ENCODE measurements at regions not wholly inside any gene's neighbourhood (a gene's known extent, or its start where the extent isn't known, plus 50 kb on each side); places are given as distances from the start of the nearest gene placed in this dataset.

DNA sequence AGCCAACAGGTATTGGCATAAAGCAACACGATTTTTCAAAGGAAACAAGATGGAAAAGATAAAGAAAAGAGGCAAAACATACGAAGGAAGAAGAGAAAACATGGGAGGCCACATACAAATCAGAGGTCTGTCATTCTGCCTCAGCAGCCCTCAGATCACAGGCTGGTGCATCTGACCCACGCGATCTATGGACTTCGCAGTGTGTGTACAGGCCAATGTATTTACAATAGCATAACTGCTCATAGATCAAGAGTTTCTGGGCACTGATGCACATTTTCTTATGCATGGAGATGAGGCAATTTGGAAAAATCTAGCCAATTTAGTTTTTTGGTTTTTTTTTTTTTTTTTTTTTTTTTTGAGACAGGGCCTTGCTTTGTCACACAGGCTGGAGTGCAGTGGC lies 245.4 kb downstream of the DUSP6 start:
- H3K4me3 ChIP-seq, result no peak overlapping the region
- no peaks in the 10 kb centered on the region for H3K9me2 ChIP-seq (replicated peaks; ENCODE audit: insufficient read depth)
- no peaks in the 10 kb centered on the region for H3K79me2 ChIP-seq
- TF ChIP-seq EZH2 (IDR thresholded peaks at IDR 0.05; ENCODE audit: borderline replicate concordance) (no peak), EZH2phosphoT487 (IDR thresholded peaks at IDR 0.05; ENCODE audit: low read depth, severe bottlenecking, unreplicated experiment) (no peak)
- TF ChIP-seq, protein P1, sequence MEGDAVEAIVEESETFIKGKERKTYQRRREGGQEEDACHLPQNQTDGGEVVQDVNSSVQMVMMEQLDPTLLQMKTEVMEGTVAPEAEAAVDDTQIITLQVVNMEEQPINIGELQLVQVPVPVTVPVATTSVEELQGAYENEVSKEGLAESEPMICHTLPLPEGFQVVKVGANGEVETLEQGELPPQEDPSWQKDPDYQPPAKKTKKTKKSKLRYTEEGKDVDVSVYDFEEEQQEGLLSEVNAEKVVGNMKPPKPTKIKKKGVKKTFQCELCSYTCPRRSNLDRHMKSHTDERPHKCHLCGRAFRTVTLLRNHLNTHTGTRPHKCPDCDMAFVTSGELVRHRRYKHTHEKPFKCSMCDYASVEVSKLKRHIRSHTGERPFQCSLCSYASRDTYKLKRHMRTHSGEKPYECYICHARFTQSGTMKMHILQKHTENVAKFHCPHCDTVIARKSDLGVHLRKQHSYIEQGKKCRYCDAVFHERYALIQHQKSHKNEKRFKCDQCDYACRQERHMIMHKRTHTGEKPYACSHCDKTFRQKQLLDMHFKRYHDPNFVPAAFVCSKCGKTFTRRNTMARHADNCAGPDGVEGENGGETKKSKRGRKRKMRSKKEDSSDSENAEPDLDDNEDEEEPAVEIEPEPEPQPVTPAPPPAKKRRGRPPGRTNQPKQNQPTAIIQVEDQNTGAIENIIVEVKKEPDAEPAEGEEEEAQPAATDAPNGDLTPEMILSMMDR (IDR thresholded peaks at IDR 0.05; ENCODE audit: poor library complexity), result no peak
- H3K9me3 ChIP-seq (ENCODE audit: low read depth), result no peaks in the 10 kb centered on the region
- H3K27me3 ChIP-seq, result no peaks in the 10 kb centered on the region
- H3K4me1 ChIP-seq (ENCODE audit: insufficient read depth), result no peaks in the 10 kb centered on the region
- H3K27ac ChIP-seq, result no peak overlapping the region
- H4K20me1 ChIP-seq (ENCODE audit: insufficient read depth, poor library complexity, severe bottlenecking), result no peaks in the 10 kb centered on the region
- H3K36me3 ChIP-seq (replicated peaks; ENCODE audit: insufficient read depth, low read depth), result no peaks in the 10 kb centered on the region
- H3K4me2 ChIP-seq, result no peak overlapping the region
- no peak for DNase-seq (ENCODE audit: low spot score)
- 87% methylated on average over 5 of the region's 5 CpGs for WGBS (ENCODE audit: low lambda C conversion rate, missing lambda C conversion rate)
- H2AFZ ChIP-seq, result no peak overlapping the region

DNA sequence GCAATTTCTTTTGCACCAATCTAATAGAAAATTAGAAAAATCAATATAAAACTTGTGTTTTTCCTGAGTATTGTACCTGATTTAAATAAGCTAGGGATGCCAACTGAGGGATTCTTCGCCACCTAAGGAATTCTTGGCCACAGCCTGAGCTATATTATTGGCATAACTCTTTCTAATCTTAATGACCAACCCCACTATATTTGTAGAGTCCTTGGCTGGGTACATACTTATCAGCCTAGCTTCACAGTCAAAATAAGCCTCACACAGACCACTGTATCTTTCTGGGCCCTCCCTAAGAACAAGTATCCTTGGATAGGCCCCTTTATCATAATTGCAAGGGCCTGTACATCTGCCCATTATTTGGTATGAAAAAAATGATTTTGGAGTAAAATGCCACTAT lies 247.1 kb downstream of the DUSP6 start:
- no peak for DNase-seq (ENCODE audit: low spot score)
- Histone ChIP-seq H3K27ac (no peak overlapping the region), H3K9me2 (replicated peaks; ENCODE audit: insufficient read depth) (no peaks in the 10 kb centered on the region), H3K27me3 (no peaks in the 10 kb centered on the region), H3K36me3 (replicated peaks; ENCODE audit: insufficient read depth, low read depth) (no peaks in the 10 kb centered on the region), H3K4me3 (no peak overlapping the region), H3K9me3 (ENCODE audit: low read depth) (no peaks in the 10 kb centered on the region), H3K4me1 (ENCODE audit: insufficient read depth) (no peaks in the 10 kb centered on the region), H3K4me2 (no peak overlapping the region), H3K79me2 (no peaks in the 10 kb centered on the region), H2AFZ (no peak overlapping the region), H4K20me1 (ENCODE audit: insufficient read depth, poor library complexity, severe bottlenecking) (no peaks in the 10 kb centered on the region)
- TF ChIP-seq EZH2phosphoT487 (IDR thresholded peaks at IDR 0.05; ENCODE audit: low read depth, severe bottlenecking, unreplicated experiment) (no peak), EZH2 (IDR thresholded peaks at IDR 0.05; ENCODE audit: borderline replicate concordance) (no peak)
- TF ChIP-seq, protein P1 (IDR thresholded peaks at IDR 0.05; ENCODE audit: poor library complexity), result no peak
- WGBS (ENCODE audit: low lambda C conversion rate, missing lambda C conversion rate), result 96% methylated on average over 1 of the region's 1 CpG

DNA sequence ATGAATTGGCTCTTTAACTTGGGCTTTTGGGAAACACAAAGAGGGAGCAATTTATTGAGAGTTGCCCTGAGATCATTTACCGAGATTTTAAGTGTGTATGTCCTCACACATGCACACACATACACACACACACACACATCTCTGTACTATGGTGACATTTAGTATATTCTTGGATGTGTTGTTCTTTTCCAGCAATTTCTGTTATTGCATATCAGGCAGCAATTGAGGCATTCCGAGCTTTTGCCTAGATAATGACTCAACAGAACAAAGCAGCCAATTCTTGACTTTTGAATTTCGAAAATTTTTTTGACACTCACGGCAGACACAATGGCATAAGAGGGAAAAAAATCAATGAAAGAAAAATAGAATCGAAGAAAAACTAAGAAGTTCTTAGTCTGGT lies 248.5 kb downstream of the DUSP6 start:
- TF ChIP-seq EZH2phosphoT487 (IDR thresholded peaks at IDR 0.05; ENCODE audit: low read depth, severe bottlenecking, unreplicated experiment) (no peak), EZH2 (IDR thresholded peaks at IDR 0.05; ENCODE audit: borderline replicate concordance) (no peak)
- TF ChIP-seq, protein P1 (IDR thresholded peaks at IDR 0.05; ENCODE audit: poor library complexity), result no peak

DNA sequence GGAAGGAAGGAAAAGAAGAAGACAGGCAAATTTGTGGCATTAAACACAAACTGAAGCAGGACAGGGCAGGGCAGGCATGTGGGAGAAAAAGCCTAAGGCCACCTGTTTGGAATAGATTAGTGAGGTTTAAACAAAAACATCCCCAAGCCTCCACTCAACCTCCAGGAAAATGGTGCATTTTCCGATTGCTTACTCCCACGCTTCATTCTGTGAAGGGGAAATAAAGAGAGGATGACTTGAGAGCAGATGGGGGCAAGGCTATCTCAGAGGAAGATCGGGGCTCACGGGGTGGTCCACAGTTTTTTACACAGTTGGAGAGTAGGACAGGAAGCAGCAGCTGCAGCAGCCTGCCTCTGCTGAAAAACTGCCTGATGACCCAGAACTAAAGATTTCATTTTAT lies 250.9 kb downstream of the DUSP6 start:
- no peaks in the 10 kb centered on the region for H3K9me3 ChIP-seq (ENCODE audit: low read depth)
- no peak overlapping the region for H2AFZ ChIP-seq
- DNase-seq (ENCODE audit: low spot score), result no peak
- TF ChIP-seq EZH2 (IDR thresholded peaks at IDR 0.05; ENCODE audit: borderline replicate concordance) (no peak), EZH2phosphoT487 (IDR thresholded peaks at IDR 0.05; ENCODE audit: low read depth, severe bottlenecking, unreplicated experiment) (no peak)
- TF ChIP-seq, protein P1 (IDR thresholded peaks at IDR 0.05; ENCODE audit: poor library complexity), result no peak
- H3K4me3 ChIP-seq, result no peak overlapping the region
- no peaks in the 10 kb centered on the region for H3K36me3 ChIP-seq (replicated peaks; ENCODE audit: insufficient read depth, low read depth)
- H3K4me1 ChIP-seq (ENCODE audit: insufficient read depth), result no peaks in the 10 kb centered on the region
- no peak overlapping the region for H3K27ac ChIP-seq
- no peaks in the 10 kb centered on the region for H4K20me1 ChIP-seq (ENCODE audit: insufficient read depth, poor library complexity, severe bottlenecking)
- H3K79me2 ChIP-seq, result no peaks in the 10 kb centered on the region
- no peaks in the 10 kb centered on the region for H3K27me3 ChIP-seq
- no peaks in the 10 kb centered on the region for H3K9me2 ChIP-seq (replicated peaks; ENCODE audit: insufficient read depth)
- WGBS (ENCODE audit: low lambda C conversion rate, missing lambda C conversion rate), result 62% methylated on average over 4 of the region's 4 CpGs
- H3K4me2 ChIP-seq, result no peak overlapping the region

More for the DNA sequence above, 248.5 kb downstream of the DUSP6 start:
- Histone ChIP-seq H3K4me2 (no peak overlapping the region), H3K27me3 (no peaks in the 10 kb centered on the region), H3K79me2 (no peaks in the 10 kb centered on the region), H2AFZ (no peak overlapping the region), H4K20me1 (ENCODE audit: insufficient read depth, poor library complexity, severe bottlenecking) (no peaks in the 10 kb centered on the region), H3K4me3 (no peak overlapping the region), H3K9me2 (replicated peaks; ENCODE audit: insufficient read depth) (no peaks in the 10 kb centered on the region), H3K4me1 (ENCODE audit: insufficient read depth) (no peaks in the 10 kb centered on the region), H3K27ac (no peak overlapping the region), H3K9me3 (ENCODE audit: low read depth) (no peaks in the 10 kb centered on the region), H3K36me3 (replicated peaks; ENCODE audit: insufficient read depth, low read depth) (no peaks in the 10 kb centered on the region)
- no peak for DNase-seq (ENCODE audit: low spot score)
- 88% methylated on average over 5 of the region's 5 CpGs for WGBS (ENCODE audit: low lambda C conversion rate, missing lambda C conversion rate)

Measured in hepatocyte (in vitro differentiated cells).